GM12892 (cell line): ENCODE measurements at regions not wholly inside any gene's neighbourhood (a gene's known extent, or its start where the extent isn't known, plus 50 kb on each side); places are given as distances from the start of the nearest gene placed in this dataset.

ENCODE experiments used
- POLR2A ChIP-seq: IDR thresholded peaks from 2 replicates; pipeline ENCODE4 v1.6.1; 2011; ENCODE audit warnings: low read depth, low read length, control low read depth
- POLR2AphosphoS5 ChIP-seq: IDR thresholded peaks from 2 replicates; pipeline ENCODE4 v1.6.1; 2011; ENCODE audit warnings: low read depth, low read length, control low read depth

DNA sequence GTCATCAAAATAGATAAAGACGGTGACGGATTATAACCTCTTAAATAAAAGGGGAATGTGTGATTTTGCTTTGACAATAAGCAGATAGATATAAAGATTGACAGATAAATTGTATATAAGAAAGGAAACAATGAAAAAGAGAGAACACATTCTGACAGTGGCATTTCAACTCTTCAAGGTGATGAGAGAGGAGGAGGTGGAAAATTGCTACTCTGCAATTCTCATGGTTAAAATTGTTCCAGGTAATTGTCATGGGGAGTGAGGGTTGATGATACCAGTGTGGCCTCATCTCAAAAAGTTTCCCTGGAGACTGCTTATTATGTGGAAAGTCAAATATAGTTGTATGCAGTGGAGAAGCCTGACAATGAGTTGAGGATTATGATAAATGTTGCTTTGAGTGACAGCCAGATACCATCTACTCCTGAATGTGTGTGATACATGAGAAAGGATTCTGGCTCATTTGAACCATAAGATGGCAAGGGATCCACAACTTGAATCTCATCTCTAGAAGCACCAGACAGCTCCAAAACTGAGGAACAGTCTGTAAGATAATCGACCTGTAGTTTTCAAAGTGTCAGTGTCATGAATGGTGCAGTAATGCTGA, 1290.6 kb upstream of the CDH8 start:
- TF ChIP-seq POLR2A (no peak), POLR2AphosphoS5 (no peak)
